Endothelial cell of umbilical vein (primary cell): ENCODE measurements at regions not wholly inside any gene's neighbourhood (a gene's known extent, or its start where the extent isn't known, plus 50 kb on each side); places are given as distances from the start of the nearest gene placed in this dataset.

ENCODE experiments used
- BruUV-seq: library from RNA; stranded (reverse); fragments of 400-500 nt; replicated peaks from 2 replicates; lab custom pipeline; 2021; lab: Mats Ljungman, UMichigan
- CTCF ChIA-PET: fragments of 300-600, 350-600 bp; sonication (Branson Sonifier 250); formaldehyde crosslinking; loops from one replicate; lab custom pipeline; 2021; ENCODE audit warnings: antibody characterized with exemption, inconsistent platforms; lab: Charles Lee
- POLR2A ChIA-PET: fragments of 300-600, 350-600 bp; sonication (Branson Sonifier 250); formaldehyde crosslinking; loops from one replicate; lab custom pipeline; 2021; ENCODE audit warnings: antibody characterized with exemption, inconsistent platforms; lab: Charles Lee
- DNase-seq: peaks from one replicate; pipeline ENCODE4 v3.0.0-alpha.2; 2011; ENCODE audit warnings: low read depth, low spot score
- FAIRE-seq: peaks from 2 replicates; lab custom pipeline; 2011; peaks lifted over from hg19 to GRCh38; lab: Jason Lieb, UNC
- H2AFZ ChIP-seq: 2 replicates; pipeline ENCODE4 v1.6.0; 2012; ENCODE audit warnings: low read depth, low read length, control low read depth, inconsistent platforms
- H3K27ac ChIP-seq: 2 replicates; pipeline ENCODE4 v1.5.1; 2011; ENCODE audit warnings: low read depth, mild to moderate bottlenecking, control low read depth, low read length, moderate library complexity; ENCODE audit not compliant: insufficient read depth
- H3K27me3 ChIP-seq, 2 experiments: 2 replicates each; pipeline versions ENCODE4 v1.6.0 to v1.6.1; 2011; ENCODE audit warnings: low read length in 2 of 2, mixed read lengths in 1 of 2; ENCODE audit not compliant: control insufficient read depth in 2 of 2, insufficient read depth in 2 of 2
- H3K36me3 ChIP-seq, 2 experiments: 2 replicates in 1 of 2; 3 replicates in 1 of 2; pipeline ENCODE4 v1.5.1; 2011; ENCODE audit warnings: low read length in 2 of 2, mild to moderate bottlenecking in 1 of 2, moderate library complexity in 1 of 2; ENCODE audit not compliant: control insufficient read depth in 2 of 2, insufficient read depth in 2 of 2; ENCODE audit errors: extremely low read depth in 1 of 2
- H3K4me1 ChIP-seq: 3 replicates; pipeline ENCODE4 v1.5.1; 2011; ENCODE audit warnings: mild to moderate bottlenecking, low read length; ENCODE audit not compliant: control insufficient read depth, insufficient read depth; ENCODE audit errors: extremely low read depth
- H3K4me2 ChIP-seq: 2 replicates; pipeline ENCODE4 v1.6.1; 2011; ENCODE audit warnings: low read length, control low read depth, mixed read lengths; ENCODE audit not compliant: insufficient read depth
- H3K4me3 ChIP-seq, 3 experiments: fragments of 200-600 bp in 1 of 3; sonication (generic), shearing (Covaris generic) in 1 of 3; replicated peaks in 1 of 3; 2 replicates each; pipeline ENCODE4 v1.5.1; 2011 to 2016; ENCODE audit warnings: control low read depth in 3 of 3, low read length in 3 of 3, mild to moderate bottlenecking in 2 of 3, inconsistent platforms in 1 of 3, low read depth in 1 of 3, moderate library complexity in 1 of 3; ENCODE audit not compliant: insufficient read depth in 1 of 3
- H3K79me2 ChIP-seq: 2 replicates; pipeline ENCODE4 v1.6.0; 2012; ENCODE audit warnings: low read length, inconsistent platforms; ENCODE audit not compliant: control insufficient read depth, insufficient read depth
- H3K9ac ChIP-seq: replicated peaks from 2 replicates; pipeline ENCODE3; 2011; ENCODE audit warnings: low read length, control low read depth; ENCODE audit not compliant: insufficient read depth; ENCODE audit errors: extremely low read depth
- H3K9me1 ChIP-seq: replicated peaks from 3 replicates; pipeline ENCODE4 v1.6.0; 2011; ENCODE audit warnings: mild to moderate bottlenecking, low read length; ENCODE audit not compliant: control insufficient read depth, insufficient read depth; ENCODE audit errors: extremely low read depth
- H3K9me3 ChIP-seq: replicated peaks from 2 replicates; pipeline ENCODE4 v1.5.1; 2012; ENCODE audit warnings: low read length, inconsistent platforms; ENCODE audit not compliant: control insufficient read depth, insufficient read depth
- H4K20me1 ChIP-seq: replicated peaks from 2 replicates; pipeline ENCODE3; 2011; ENCODE audit warnings: mild to moderate bottlenecking, low read length; ENCODE audit not compliant: control insufficient read depth, insufficient read depth; ENCODE audit errors: extremely low read depth
- CTCF ChIP-seq, 2 donors: IDR thresholded peaks; 1 replicate in 1 of 2; 2 replicates in 1 of 2; pipeline ENCODE4 v1.5.1; 2011; ENCODE audit warnings: low read length in 2 of 2, mild to moderate bottlenecking in 2 of 2, moderate library complexity in 2 of 2, control low read depth in 1 of 2, inconsistent platforms in 1 of 2, low read depth in 1 of 2; ENCODE audit not compliant: insufficient read depth in 1 of 2; ENCODE audit errors: extremely low read depth in 1 of 2
- EZH2 ChIP-seq: IDR thresholded peaks from 2 replicates; pipeline ENCODE4 v1.6.1; 2012; ENCODE audit warnings: borderline replicate concordance, low read depth, mild to moderate bottlenecking, moderate library complexity, low read length, inconsistent platforms; ENCODE audit not compliant: severe bottlenecking
- FOS ChIP-seq: IDR thresholded peaks from 2 replicates; pipeline ENCODE4 v1.6.1; 2011; ENCODE audit warnings: mild to moderate bottlenecking, low read length, moderate library complexity, borderline replicate concordance; ENCODE audit not compliant: insufficient read depth
- GATA2 ChIP-seq: IDR thresholded peaks from 2 replicates; pipeline ENCODE4 v1.7.0; 2011; ENCODE audit warnings: low read depth, mild to moderate bottlenecking, moderate library complexity, mixed read lengths, low read length; ENCODE audit not compliant: insufficient read length, insufficient read depth
- JUN ChIP-seq: IDR thresholded peaks from 2 replicates; pipeline ENCODE4 v1.6.1; 2011; ENCODE audit warnings: borderline replicate concordance, low read depth; ENCODE audit not compliant: insufficient read length, insufficient read depth
- MAX ChIP-seq: IDR thresholded peaks from 2 replicates; pipeline ENCODE4 v1.6.1; 2011; ENCODE audit not compliant: insufficient read depth, insufficient read length
- MYC ChIP-seq: IDR thresholded peaks from one replicate; pipeline ENCODE4 v1.6.1; 2011; ENCODE audit warnings: mild to moderate bottlenecking, low read depth, low read length
- POLR2A ChIP-seq: IDR thresholded peaks from 2 replicates; pipeline ENCODE4 v1.6.1; 2012; ENCODE audit warnings: low read depth, mild to moderate bottlenecking, control low read depth, low read length
- POLR2AphosphoS5 ChIP-seq: IDR thresholded peaks from 2 replicates; pipeline ENCODE4 v1.6.1; 2012; ENCODE audit warnings: low read depth, mild to moderate bottlenecking, control low read depth, low read length, moderate library complexity; ENCODE audit not compliant: insufficient read depth
- dilution Hi-C: fragments of 300-500 bp; cut with MboI; formaldehyde crosslinking; loops from one replicate; pipeline ENCODE4 v1.15.0; 2019; ENCODE audit warnings: low sequenced_read_pairs; ENCODE audit not compliant: extremely low pct_ligation_motif_present
- intact Hi-C: fragments of 100-400 bp; cut with micrococcal nuclease; formaldehyde crosslinking; loops from one replicate; pipeline ENCODE4 v1.10.0; 2022

- no TSS peak for BruUV-seq
- ChIA-PET POLR2A (no interaction called here), CTCF (no interaction called here)
- Histone ChIP-seq H3K4me1 (no peaks in the 10 kb centered on the region), H3K9me1 (no peaks in the 10 kb centered on the region), H3K79me2 (no peaks in the 10 kb centered on the region), H3K36me3 (no peaks in the 10 kb centered on the region), H3K4me2 (no peak overlapping the region), H3K27ac (no peak overlapping the region), H3K9me3 (no peaks in the 10 kb centered on the region), H4K20me1 (no peaks in the 10 kb centered on the region), H2AFZ (no peak overlapping the region), H3K27me3 (no peaks in the 10 kb centered on the region), H3K9ac (no peak overlapping the region), H3K4me3 (no peak overlapping the region)
- DNase-seq, result no peak
- no peak for FAIRE-seq
- no peak for TF ChIP-seq FOS
- no peak for TF ChIP-seq GATA2
- no peak for TF ChIP-seq JUN
- no peak for TF ChIP-seq CTCF (IDR thresholded peaks at IDR 0.05; ENCODE audit: extremely low read depth in 1 of 2, insufficient read depth in 1 of 2, low read depth in 1 of 2, low read length in 2 of 2)
- TF ChIP-seq MYC, result no peak
- no peak for TF ChIP-seq POLR2A
- TF ChIP-seq EZH2, result no peak
- TF ChIP-seq MAX, result no peak
- TF ChIP-seq POLR2AphosphoS5, result no peak
- dilution Hi-C loops, result no loop called here
- intact Hi-C loops, result no loop called here
Observed at GRCh38 chr1:5651027-5651410, 341.2 kb downstream of the NPHP4 start.
